ENCODE measurements at regions not wholly inside any gene's neighbourhood (a gene's known extent, or its start where the extent isn't known, plus 50 kb on each side); places are given as distances from the start of the nearest gene placed in this dataset.
A peak's percentile ranks its signal among the peaks of the same experiment; 100 is the strongest.

DNA sequence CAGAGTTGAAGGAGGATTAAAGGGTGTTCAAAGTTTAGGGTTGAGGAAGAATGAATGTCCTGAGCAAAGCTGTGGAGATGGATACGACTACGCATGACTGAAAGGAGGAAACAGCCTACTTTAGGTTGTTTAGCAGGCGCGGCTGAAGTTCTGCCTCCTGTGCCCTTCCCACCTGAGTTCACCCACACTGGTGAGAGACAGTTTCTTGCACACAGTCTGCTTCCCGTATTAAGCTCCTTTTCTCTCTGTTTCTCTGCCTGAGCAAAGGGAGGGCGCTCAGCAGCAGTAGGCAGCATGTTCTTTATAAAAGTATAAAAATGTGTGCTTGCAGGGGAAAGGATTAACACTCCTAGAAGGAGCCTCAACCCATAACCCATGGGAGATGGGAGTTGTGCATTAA lies 224.0 kb upstream of the SMARCA2 start:
- no peak overlapping the region for H3K4me3 ChIP-seq (ENCODE audit: low read depth, low read length)

DNA sequence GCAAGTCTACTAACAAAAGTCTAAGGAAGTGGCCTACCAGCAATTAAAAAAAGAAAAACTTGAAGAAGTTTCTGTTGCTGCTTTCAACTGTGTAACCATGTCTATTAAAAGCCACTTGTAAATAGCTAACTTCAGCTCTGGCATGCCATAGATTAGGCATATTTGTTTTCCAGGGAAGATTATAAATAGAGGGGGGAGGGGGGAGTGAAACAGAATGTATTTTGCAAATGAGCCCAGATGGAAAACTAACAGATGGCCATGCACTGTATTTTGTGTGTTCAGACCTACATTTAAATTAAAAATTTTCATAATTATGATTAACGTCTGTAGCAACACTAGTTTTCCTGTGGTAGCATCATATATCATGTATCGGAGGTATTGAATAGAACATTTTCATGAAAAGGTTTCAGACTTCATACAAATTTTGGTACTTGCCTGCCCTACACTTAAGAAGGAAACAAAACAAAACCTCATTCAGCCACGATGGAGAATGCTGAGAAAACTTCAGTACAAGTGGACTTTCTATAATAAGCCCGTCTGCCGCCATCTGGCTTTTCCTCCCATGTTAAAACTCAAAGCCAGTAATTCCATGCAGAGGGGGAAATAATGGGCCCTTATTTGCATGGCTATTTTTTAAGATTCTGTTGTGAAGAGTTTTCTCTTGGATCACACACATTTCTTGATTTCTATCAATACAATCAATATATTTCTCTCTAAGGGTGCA lies 220.4 kb upstream of the SMARCA2 start:
- no peak for TF ChIP-seq CTCF (IDR thresholded peaks at IDR 0.05; ENCODE audit: control insufficient read depth, extremely low read depth, insufficient read depth)
- no peak for DNase-seq (ENCODE audit: low read depth)
- H3K4me3 ChIP-seq (ENCODE audit: low read depth, low read length): no peak overlapping the region

More for the DNA sequence above, 224.0 kb upstream of the SMARCA2 start:
- no peak for TF ChIP-seq CTCF (IDR thresholded peaks at IDR 0.05; ENCODE audit: control insufficient read depth, extremely low read depth, insufficient read depth)
- no peak for DNase-seq (ENCODE audit: low read depth)

DNA sequence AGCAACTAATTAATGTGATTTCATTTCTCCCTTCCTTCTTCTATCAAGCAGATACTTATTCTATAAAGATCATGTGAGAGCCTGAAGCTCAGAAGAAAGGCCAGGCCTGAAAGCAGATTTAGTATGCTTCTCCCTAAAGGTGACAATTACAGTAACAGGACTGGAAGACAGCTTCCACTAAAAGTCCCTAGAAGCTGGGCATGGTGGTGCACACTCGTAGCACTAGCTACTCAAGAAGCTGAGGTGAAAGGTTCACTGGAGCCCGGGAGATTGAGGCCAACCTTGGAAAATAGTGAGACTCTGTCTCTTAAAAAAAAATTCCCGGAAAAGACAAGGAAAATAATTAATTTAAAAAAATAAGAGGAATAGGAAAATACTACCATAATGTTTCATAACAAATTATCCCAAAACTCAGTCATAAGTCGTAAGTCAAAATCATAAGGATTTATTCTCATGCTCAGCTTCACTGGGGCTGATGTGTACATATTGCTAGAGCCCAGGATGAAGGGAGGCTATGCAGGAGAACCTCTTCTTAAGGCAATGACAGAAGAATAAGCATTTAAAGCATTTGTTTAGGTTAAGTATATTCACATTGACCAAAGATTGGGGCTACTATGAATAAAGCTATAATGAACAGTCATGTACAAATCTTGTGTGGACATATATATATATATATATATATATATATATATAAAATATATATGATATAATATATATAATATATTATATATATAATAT lies 210.8 kb upstream of the SMARCA2 start:
- no peak for DNase-seq (ENCODE audit: low read depth)
- H3K4me3 ChIP-seq (ENCODE audit: low read depth, low read length): no peak overlapping the region
- no peak for TF ChIP-seq CTCF (IDR thresholded peaks at IDR 0.05; ENCODE audit: control insufficient read depth, extremely low read depth, insufficient read depth)

GRCh38 chr9:1829719-1830118 lies 185.4 kb upstream of the SMARCA2 start:
- H3K4me3 ChIP-seq (ENCODE audit: low read depth, low read length): no peak overlapping the region
- no peak for DNase-seq (ENCODE audit: low read depth)
- TF ChIP-seq CTCF (IDR thresholded peaks at IDR 0.05; ENCODE audit: control insufficient read depth, extremely low read depth, insufficient read depth): no peak

GRCh38 chr9:1832960-1833359 lies 182.2 kb upstream of the SMARCA2 start:
- no peak for DNase-seq (ENCODE audit: low read depth)
- no peak for TF ChIP-seq CTCF (IDR thresholded peaks at IDR 0.05; ENCODE audit: control insufficient read depth, extremely low read depth, insufficient read depth)
- H3K4me3 ChIP-seq (ENCODE audit: low read depth, low read length): no peak overlapping the region

DNA sequence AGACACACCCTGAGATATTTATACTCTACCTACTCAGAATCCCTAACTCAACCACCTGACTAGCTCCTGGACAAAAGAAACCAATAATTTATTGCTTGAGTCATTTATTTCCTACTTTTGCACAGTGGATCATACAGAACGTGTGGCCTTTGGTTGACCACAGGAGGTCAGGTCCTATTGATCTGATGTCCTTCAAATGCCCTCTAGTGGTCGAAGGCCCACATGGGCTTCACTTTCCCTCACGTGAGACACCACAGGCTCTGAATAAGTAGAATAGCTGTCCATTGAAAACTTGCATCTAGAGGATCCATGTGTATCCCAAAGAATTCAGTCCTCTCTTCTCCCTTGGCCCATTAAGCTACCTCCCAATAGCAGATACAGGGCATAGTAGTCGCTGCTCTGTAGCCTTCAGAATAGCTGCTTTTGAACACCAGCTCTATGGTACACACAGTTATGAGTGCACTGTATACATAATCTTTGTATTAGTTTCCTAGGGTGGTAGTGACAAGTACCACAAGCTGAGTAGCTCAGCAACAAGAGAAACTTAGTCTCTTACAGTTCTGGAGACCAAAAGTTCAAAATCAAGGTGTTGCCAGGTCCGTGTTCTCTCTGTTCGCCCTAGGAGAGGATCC lies 177.6 kb upstream of the SMARCA2 start:
- no peak overlapping the region for H3K4me3 ChIP-seq (ENCODE audit: low read depth, low read length)
- DNase-seq (ENCODE audit: low read depth): peak; percentile 33
- TF ChIP-seq CTCF (IDR thresholded peaks at IDR 0.05; ENCODE audit: control insufficient read depth, extremely low read depth, insufficient read depth): peak; percentile 84
